CD4-positive, alpha-beta T cell (primary cell): ENCODE measurements at regions not wholly inside any gene's neighbourhood (a gene's known extent, or its start where the extent isn't known, plus 50 kb on each side); places are given as distances from the start of the nearest gene placed in this dataset.

ENCODE experiments used
- ATAC-seq: fragments of 200-7000 bp; cut with Tn5 transposase; one replicate; pipeline ENCODE4 v1.10.0; 2022; ENCODE audit warnings: mild to moderate bottlenecking; ENCODE audit not compliant: poor library complexity
- CTCF ChIA-PET: fragments of 350-600 bp; sonication (Branson Sonifier 250); formaldehyde crosslinking; loops from one replicate; lab custom pipeline; 2021; ENCODE audit warnings: antibody characterized with exemption, inconsistent platforms; lab: Charles Lee
- POLR2A ChIA-PET: fragments of 350-600 bp; sonication (Branson Sonifier 250); formaldehyde crosslinking; loops from one replicate; lab custom pipeline; 2021; ENCODE audit warnings: antibody characterized with exemption, inconsistent platforms; lab: Charles Lee
- DNase-seq, 14 experiments: peaks; one replicate each; pipeline ENCODE4 v3.0.0-alpha.2; 2013 to 2020; ENCODE audit warnings: mixed read lengths in 2 of 14
- H3K27ac ChIP-seq, 2 donors: one replicate each; pipeline versions ENCODE4 v1.5.1 to v1.7.0; 2013; ENCODE audit warnings: low read length in 2 of 2, low read depth in 1 of 2, mild to moderate bottlenecking in 1 of 2
- H3K27me3 ChIP-seq, 2 experiments: 1 replicate in 1 of 2; 2 replicates in 1 of 2; pipeline versions ENCODE4 v1.6.1 to v1.7.0; 2013; ENCODE audit warnings: low read length in 2 of 2, control low read depth in 1 of 2, mild to moderate bottlenecking in 1 of 2, moderate library complexity in 1 of 2; ENCODE audit not compliant: insufficient read depth in 2 of 2, control insufficient read depth in 1 of 2
- H3K36me3 ChIP-seq: one replicate; pipeline ENCODE4 v1.6.1; 2013; ENCODE audit warnings: low read length, control low read depth; ENCODE audit not compliant: insufficient read depth
- H3K4me1 ChIP-seq: one replicate; pipeline ENCODE4 v1.6.1; 2013; ENCODE audit warnings: low read length, control low read depth; ENCODE audit not compliant: insufficient read depth
- H3K4me3 ChIP-seq: one replicate; pipeline ENCODE4 v1.5.1; 2013; ENCODE audit warnings: mild to moderate bottlenecking, low read length, moderate library complexity
- H3K9me3 ChIP-seq, 2 experiments: 1 replicate in 1 of 2; 2 replicates in 1 of 2; pipeline versions ENCODE4 v1.6.1 to v1.7.0; 2013; ENCODE audit warnings: low read length in 2 of 2, mild to moderate bottlenecking in 2 of 2, control low read depth in 1 of 2, moderate library complexity in 1 of 2; ENCODE audit not compliant: control insufficient read depth in 1 of 2, insufficient read depth in 1 of 2
- H3K27ac Mint-ChIP-seq: one replicate; pipeline ENCODE4 v1.8.0; 2020; ENCODE audit warnings: mixed read lengths
- H3K27me3 Mint-ChIP-seq: one replicate; pipeline ENCODE4 v1.8.0; 2021; ENCODE audit warnings: mixed read lengths
- H3K36me3 Mint-ChIP-seq: one replicate; pipeline ENCODE4 v1.8.0; 2021; ENCODE audit warnings: low read depth, mixed read lengths
- H3K4me1 Mint-ChIP-seq: one replicate; pipeline ENCODE4 v1.8.0; 2021; ENCODE audit warnings: low read depth, mixed read lengths
- H3K4me3 Mint-ChIP-seq: one replicate; pipeline ENCODE4 v1.8.0; 2020; ENCODE audit warnings: mild to moderate bottlenecking, mixed read lengths
- H3K9me3 Mint-ChIP-seq: one replicate; pipeline ENCODE4 v1.8.0; 2020; ENCODE audit warnings: mixed read lengths
- intact Hi-C, 2 experiments: fragments of 100-400 bp; cut with DNase I in 1 of 2; cut with micrococcal nuclease in 1 of 2; formaldehyde crosslinking; loops; one replicate each; pipeline versions ENCODE4 v1.15.1 to v1.9.0; 2023 to 2025; cut with DNase I, micrococcal nuclease
- TF ChIP-seq, protein P1 (sequence below): fragments of 200-600 bp; IDR thresholded peaks from one replicate; pipeline ENCODE4 v1.8.0; 2022; ENCODE audit warnings: antibody characterized with exemption, mild to moderate bottlenecking

DNA sequence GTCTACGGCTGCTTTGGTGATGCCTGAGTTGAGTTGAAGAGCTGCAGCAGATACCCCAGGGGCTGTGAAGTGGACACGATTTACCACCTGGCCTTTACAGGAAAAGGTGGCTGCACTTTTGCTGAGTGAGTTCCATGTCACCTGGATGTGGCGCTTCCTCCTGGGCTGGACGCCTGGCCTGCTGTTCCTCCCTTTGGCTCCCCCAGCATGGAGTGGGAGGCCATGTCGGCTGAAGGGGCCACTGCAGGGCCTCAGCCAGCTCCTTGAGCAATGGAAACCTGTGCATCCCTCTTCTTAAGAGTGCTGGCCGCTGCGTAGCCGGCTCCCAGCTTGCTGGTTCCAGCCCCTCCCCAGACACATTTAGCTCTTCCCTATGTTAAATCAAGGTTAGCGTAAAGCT, 221.0 kb downstream of the GLRX3 start:
- DNase-seq (no peak), ATAC-seq (no peak)
- TF ChIP-seq, protein P1, sequence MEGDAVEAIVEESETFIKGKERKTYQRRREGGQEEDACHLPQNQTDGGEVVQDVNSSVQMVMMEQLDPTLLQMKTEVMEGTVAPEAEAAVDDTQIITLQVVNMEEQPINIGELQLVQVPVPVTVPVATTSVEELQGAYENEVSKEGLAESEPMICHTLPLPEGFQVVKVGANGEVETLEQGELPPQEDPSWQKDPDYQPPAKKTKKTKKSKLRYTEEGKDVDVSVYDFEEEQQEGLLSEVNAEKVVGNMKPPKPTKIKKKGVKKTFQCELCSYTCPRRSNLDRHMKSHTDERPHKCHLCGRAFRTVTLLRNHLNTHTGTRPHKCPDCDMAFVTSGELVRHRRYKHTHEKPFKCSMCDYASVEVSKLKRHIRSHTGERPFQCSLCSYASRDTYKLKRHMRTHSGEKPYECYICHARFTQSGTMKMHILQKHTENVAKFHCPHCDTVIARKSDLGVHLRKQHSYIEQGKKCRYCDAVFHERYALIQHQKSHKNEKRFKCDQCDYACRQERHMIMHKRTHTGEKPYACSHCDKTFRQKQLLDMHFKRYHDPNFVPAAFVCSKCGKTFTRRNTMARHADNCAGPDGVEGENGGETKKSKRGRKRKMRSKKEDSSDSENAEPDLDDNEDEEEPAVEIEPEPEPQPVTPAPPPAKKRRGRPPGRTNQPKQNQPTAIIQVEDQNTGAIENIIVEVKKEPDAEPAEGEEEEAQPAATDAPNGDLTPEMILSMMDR: no peak
- no peaks in the 10 kb centered on the region for H3K27me3 ChIP-seq
- H3K9me3 ChIP-seq: peaks cover 0 to 60% of the 10 kb centered on the region in 2 experiments
- H3K27ac Mint-ChIP-seq: no peak overlapping the region
- H3K9me3 Mint-ChIP-seq: no peaks in the 10 kb centered on the region
- no peak overlapping the region for H3K4me3 Mint-ChIP-seq
- H3K27ac ChIP-seq: no peak overlapping the region
- no peaks in the 10 kb centered on the region for H3K4me1 ChIP-seq
- POLR2A ChIA-PET: no interaction called here
- no peak overlapping the region for H3K4me3 ChIP-seq
- intact Hi-C loops: no loop called here
- H3K36me3 Mint-ChIP-seq: no peaks in the 10 kb centered on the region
- peaks cover 3% of the 10 kb centered on the region for H3K27me3 Mint-ChIP-seq
- CTCF ChIA-PET: no interaction called here
- H3K36me3 ChIP-seq: no peaks in the 10 kb centered on the region
- H3K4me1 Mint-ChIP-seq: no peaks in the 10 kb centered on the region

- TF ChIP-seq, protein P1: no peak
- no peak for DNase-seq
- ATAC-seq: no peak
- no peaks in the 10 kb centered on the region for H3K9me3 Mint-ChIP-seq
- CTCF ChIA-PET: no interaction called here
- Histone ChIP-seq H3K4me3 (no peak overlapping the region), H3K27me3 (no peaks in the 10 kb centered on the region), H3K27ac (no peak overlapping the region), H3K4me1 (no peaks in the 10 kb centered on the region), H3K36me3 (no peaks in the 10 kb centered on the region), H3K9me3 (peaks cover 0 to 61% of the 10 kb centered on the region in 2 experiments)
- peaks cover 3% of the 10 kb centered on the region for H3K27me3 Mint-ChIP-seq
- H3K36me3 Mint-ChIP-seq: no peaks in the 10 kb centered on the region
- no peaks in the 10 kb centered on the region for H3K4me1 Mint-ChIP-seq
- no peak overlapping the region for H3K4me3 Mint-ChIP-seq
- H3K27ac Mint-ChIP-seq: no peak overlapping the region
- POLR2A ChIA-PET: no interaction called here
- intact Hi-C loops: no loop called here
Measured at GRCh38 chr10:130357951-130358350, 221.8 kb downstream of the GLRX3 start.

GRCh38 chr10:130358981-130359650, 222.9 kb downstream of the GLRX3 start:
- ChIA-PET CTCF (no interaction called here), POLR2A (no interaction called here)
- H3K4me3 Mint-ChIP-seq: no peak overlapping the region
- no peak overlapping the region for H3K27ac Mint-ChIP-seq
- intact Hi-C loops: no loop called here
- Histone ChIP-seq H3K9me3 (peaks cover 0 to 56% of the 10 kb centered on the region in 2 experiments), H3K4me1 (no peaks in the 10 kb centered on the region), H3K27ac (no peak overlapping the region), H3K4me3 (no peak overlapping the region), H3K36me3 (no peaks in the 10 kb centered on the region), H3K27me3 (no peaks in the 10 kb centered on the region)
- TF ChIP-seq, protein P1: no peak
- DNase-seq (no peak), ATAC-seq (no peak)
- no peaks in the 10 kb centered on the region for H3K36me3 Mint-ChIP-seq
- no peaks in the 10 kb centered on the region for H3K4me1 Mint-ChIP-seq
- no peaks in the 10 kb centered on the region for H3K9me3 Mint-ChIP-seq
- H3K27me3 Mint-ChIP-seq: peaks cover under 1% of the 10 kb centered on the region
